ENCODE measurements at regions not wholly inside any gene's neighbourhood (a gene's known extent, or its start where the extent isn't known, plus 50 kb on each side); places are given as distances from the start of the nearest gene placed in this dataset.

- Mint-ChIP-seq H3K36me3 (ENCODE audit: low read depth) (no peaks in the 10 kb centered on the region), H3K27me3 (no peaks in the 10 kb centered on the region)
Measured at GRCh38 chr10:62740885-62741745, 63.4 kb upstream of the ADO start.

GRCh38 chr10:62741996-62742395 lies 62.5 kb upstream of the ADO start:
- H3K36me3 Mint-ChIP-seq (ENCODE audit: low read depth), result no peaks in the 10 kb centered on the region
- no peaks in the 10 kb centered on the region for H3K27me3 Mint-ChIP-seq
- no peak overlapping the region for H3K27ac Mint-ChIP-seq
- H3K4me3 Mint-ChIP-seq, result no peak overlapping the region
- peaks cover 15% of the 10 kb centered on the region for H3K4me1 Mint-ChIP-seq (ENCODE audit: low read depth)
- no peaks in the 10 kb centered on the region for H3K9me3 Mint-ChIP-seq

More at GRCh38 chr10:62740885-62741745, 63.4 kb upstream of the ADO start:
- Mint-ChIP-seq H3K9me3 (no peaks in the 10 kb centered on the region), H3K27ac (no peak overlapping the region), H3K4me1 (ENCODE audit: low read depth) (peaks cover 15% of the 10 kb centered on the region), H3K4me3 (no peak overlapping the region)

GRCh38 chr10:62742536-62743061 lies 61.9 kb upstream of the ADO start:
- H3K27me3 Mint-ChIP-seq, result no peaks in the 10 kb centered on the region
- no peaks in the 10 kb centered on the region for H3K9me3 Mint-ChIP-seq
- peak overlapping the region; percentile 42 for H3K27ac Mint-ChIP-seq
- H3K4me3 Mint-ChIP-seq, result no peak overlapping the region
- H3K36me3 Mint-ChIP-seq (ENCODE audit: low read depth), result no peaks in the 10 kb centered on the region
- peaks cover 17% of the 10 kb centered on the region for H3K4me1 Mint-ChIP-seq (ENCODE audit: low read depth)

- Mint-ChIP-seq H3K9me3 (no peaks in the 10 kb centered on the region), H3K36me3 (ENCODE audit: low read depth) (no peaks in the 10 kb centered on the region), H3K4me1 (ENCODE audit: low read depth) (peaks cover 32% of the 10 kb centered on the region), H3K4me3 (no peak overlapping the region), H3K27me3 (no peaks in the 10 kb centered on the region), H3K27ac (no peak overlapping the region)
Measured at GRCh38 chr10:62744136-62744535, 60.4 kb upstream of the ADO start.

GRCh38 chr10:62745581-62745980 lies 58.9 kb upstream of the ADO start:
- no peak overlapping the region for H3K4me3 Mint-ChIP-seq
- peaks cover 44% of the 10 kb centered on the region for H3K4me1 Mint-ChIP-seq (ENCODE audit: low read depth)
- H3K27ac Mint-ChIP-seq, result peak overlapping the region; percentile 12
- no peaks in the 10 kb centered on the region for H3K27me3 Mint-ChIP-seq
- H3K36me3 Mint-ChIP-seq (ENCODE audit: low read depth), result no peaks in the 10 kb centered on the region
- no peaks in the 10 kb centered on the region for H3K9me3 Mint-ChIP-seq

- H3K27me3 Mint-ChIP-seq, result no peaks in the 10 kb centered on the region
- H3K4me3 Mint-ChIP-seq, result no peak overlapping the region
- H3K27ac Mint-ChIP-seq, result no peak overlapping the region
- H3K36me3 Mint-ChIP-seq (ENCODE audit: low read depth), result no peaks in the 10 kb centered on the region
- no peaks in the 10 kb centered on the region for H3K9me3 Mint-ChIP-seq
- H3K4me1 Mint-ChIP-seq (ENCODE audit: low read depth), result peaks cover 47% of the 10 kb centered on the region
Measured at GRCh38 chr10:62746951-62747729, 57.4 kb upstream of the ADO start.

GRCh38 chr10:62748386-62748785 lies 56.1 kb upstream of the ADO start:
- peaks cover 34% of the 10 kb centered on the region for H3K4me1 Mint-ChIP-seq (ENCODE audit: low read depth)
- peak overlapping the region; percentile 48 for H3K4me3 Mint-ChIP-seq
- H3K27me3 Mint-ChIP-seq, result no peaks in the 10 kb centered on the region
- H3K27ac Mint-ChIP-seq, result peak overlapping the region; percentile 78
- H3K36me3 Mint-ChIP-seq (ENCODE audit: low read depth), result no peaks in the 10 kb centered on the region
- no peaks in the 10 kb centered on the region for H3K9me3 Mint-ChIP-seq

GRCh38 chr10:62749093-62749683 lies 55.3 kb upstream of the ADO start:
- Mint-ChIP-seq H3K27me3 (no peaks in the 10 kb centered on the region), H3K36me3 (ENCODE audit: low read depth) (no peaks in the 10 kb centered on the region), H3K9me3 (peaks cover 3% of the 10 kb centered on the region), H3K4me3 (peak overlapping the region; percentile 48), H3K4me1 (ENCODE audit: low read depth) (peaks cover 32% of the 10 kb centered on the region), H3K27ac (peak overlapping the region; percentile 78)
